HG02938 (cell line): ENCODE measurements at regions not wholly inside any gene's neighbourhood (a gene's known extent, or its start where the extent isn't known, plus 50 kb on each side); places are given as distances from the start of the nearest gene placed in this dataset.
"Not testable (repeated sequence)": the region's sequence is repeated elsewhere in the genome, so short reads cannot be mapped to it uniquely, and the experiment has no call there.

ENCODE experiments used
- ATAC-seq: cut with Tn5 transposase; IDR thresholded peaks from one replicate; pipeline ENCODE4 v1.9.1; 2021; ENCODE audit warnings: mild to moderate bottlenecking, moderate library complexity; ENCODE audit not compliant: unreplicated experiment

GRCh38 chr10:29702273-29703164 is 67.7 kb upstream of the SVIL start:
- ATAC-seq, result no peak

GRCh38 chr10:29701306-29701705 is 66.5 kb upstream of the SVIL start:
- no peak for ATAC-seq

- no peak for ATAC-seq
These were observed 64.8 kb upstream of the SVIL start for GRCh38 chr10:29699621-29700020.

GRCh38 chr10:29698773-29699490 is 64.2 kb upstream of the SVIL start:
- no peak for ATAC-seq

- not testable (repeated sequence) for ATAC-seq
These were observed 61.8 kb upstream of the SVIL start for GRCh38 chr10:29696581-29696980.

GRCh38 chr10:29694121-29694520 is 59.4 kb upstream of the SVIL start:
- ATAC-seq, result no peak

- ATAC-seq, result no peak
These were observed 57.4 kb upstream of the SVIL start for GRCh38 chr10:29692121-29692539.

- no peak for ATAC-seq
These were observed 56.8 kb upstream of the SVIL start for GRCh38 chr10:29691564-29692072.

- ATAC-seq, result no peak
These were observed 54.2 kb upstream of the SVIL start for GRCh38 chr10:29689001-29689400.

GRCh38 chr10:29688230-29688661 is 53.5 kb upstream of the SVIL start:
- ATAC-seq, result no peak

- ATAC-seq, result no peak
These were observed 52.8 kb upstream of the SVIL start for GRCh38 chr10:29687421-29688164.

GRCh38 chr10:29685506-29685905 is 50.7 kb upstream of the SVIL start:
- ATAC-seq, result no peak
